ENCODE measurements at regions not wholly inside any gene's neighbourhood (a gene's known extent, or its start where the extent isn't known, plus 50 kb on each side); places are given as distances from the start of the nearest gene placed in this dataset.

DNA sequence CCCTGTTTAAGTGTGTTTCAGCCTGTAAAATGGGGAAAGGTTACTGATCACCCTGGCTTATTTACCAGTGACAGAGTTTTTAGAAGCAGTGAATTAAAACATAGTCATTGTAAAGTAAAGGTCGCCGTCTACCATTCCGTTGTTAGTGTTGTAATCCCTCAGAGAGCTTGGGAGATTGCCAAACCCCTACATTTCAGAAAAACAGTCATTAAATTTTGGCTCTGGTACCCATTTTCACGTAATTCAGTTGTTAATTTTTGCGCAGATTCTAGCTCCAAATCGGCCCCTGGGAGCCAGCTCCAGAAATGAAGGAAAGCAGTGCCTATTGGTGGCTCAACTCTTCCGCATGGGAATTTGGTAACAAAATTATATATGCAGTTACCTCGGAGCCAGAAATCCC lies 127.7 kb upstream of the AJAP1 start:
- TF ChIP-seq, protein P1, sequence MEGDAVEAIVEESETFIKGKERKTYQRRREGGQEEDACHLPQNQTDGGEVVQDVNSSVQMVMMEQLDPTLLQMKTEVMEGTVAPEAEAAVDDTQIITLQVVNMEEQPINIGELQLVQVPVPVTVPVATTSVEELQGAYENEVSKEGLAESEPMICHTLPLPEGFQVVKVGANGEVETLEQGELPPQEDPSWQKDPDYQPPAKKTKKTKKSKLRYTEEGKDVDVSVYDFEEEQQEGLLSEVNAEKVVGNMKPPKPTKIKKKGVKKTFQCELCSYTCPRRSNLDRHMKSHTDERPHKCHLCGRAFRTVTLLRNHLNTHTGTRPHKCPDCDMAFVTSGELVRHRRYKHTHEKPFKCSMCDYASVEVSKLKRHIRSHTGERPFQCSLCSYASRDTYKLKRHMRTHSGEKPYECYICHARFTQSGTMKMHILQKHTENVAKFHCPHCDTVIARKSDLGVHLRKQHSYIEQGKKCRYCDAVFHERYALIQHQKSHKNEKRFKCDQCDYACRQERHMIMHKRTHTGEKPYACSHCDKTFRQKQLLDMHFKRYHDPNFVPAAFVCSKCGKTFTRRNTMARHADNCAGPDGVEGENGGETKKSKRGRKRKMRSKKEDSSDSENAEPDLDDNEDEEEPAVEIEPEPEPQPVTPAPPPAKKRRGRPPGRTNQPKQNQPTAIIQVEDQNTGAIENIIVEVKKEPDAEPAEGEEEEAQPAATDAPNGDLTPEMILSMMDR (conservative IDR thresholded peaks at IDR 0.05; ENCODE audit: low read depth, low read length), result no peak
- no peak overlapping the region for H3K4me3 ChIP-seq (ENCODE audit: low read length)

GRCh38 chr1:4527819-4528218 lies 126.6 kb upstream of the AJAP1 start:
- DNase-seq (ENCODE audit: low read depth), result no peak
- H3K4me3 ChIP-seq (ENCODE audit: low read length), result no peak overlapping the region
- TF ChIP-seq, protein P1 (conservative IDR thresholded peaks at IDR 0.05; ENCODE audit: low read depth, low read length), result no peak

More for the DNA sequence above, 127.7 kb upstream of the AJAP1 start:
- no peak for DNase-seq (ENCODE audit: low read depth)

DNA sequence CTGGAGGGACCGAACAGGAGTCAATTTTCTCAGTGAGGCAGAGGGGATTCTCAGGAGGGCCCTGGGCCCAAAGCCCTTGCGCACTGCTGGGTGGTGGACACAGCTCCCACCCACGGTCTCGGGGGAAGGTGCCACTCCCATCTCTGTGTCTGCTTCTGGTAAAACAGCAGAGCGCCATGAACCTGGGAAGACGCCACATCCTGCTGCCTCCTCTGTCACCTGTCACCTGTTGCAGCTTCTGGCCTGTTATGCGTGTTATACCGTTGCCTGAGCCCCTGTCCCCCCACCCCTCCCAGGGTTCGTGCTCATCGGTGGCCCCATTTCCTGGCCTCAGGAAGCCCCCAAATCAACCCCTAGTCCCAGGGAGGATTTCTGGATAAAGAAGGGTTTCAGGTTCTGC lies 125.8 kb upstream of the AJAP1 start:
- TF ChIP-seq, protein P1 (conservative IDR thresholded peaks at IDR 0.05; ENCODE audit: low read depth, low read length), result no peak
- H3K4me3 ChIP-seq (ENCODE audit: low read length), result no peak overlapping the region

GRCh38 chr1:4529446-4530165 lies 124.8 kb upstream of the AJAP1 start:
- no peak overlapping the region for H3K4me3 ChIP-seq (ENCODE audit: low read length)
- DNase-seq (ENCODE audit: low read depth), result no peak
- TF ChIP-seq, protein P1 (conservative IDR thresholded peaks at IDR 0.05; ENCODE audit: low read depth, low read length), result no peak

More for the DNA sequence above, 125.8 kb upstream of the AJAP1 start:
- no peak for DNase-seq (ENCODE audit: low read depth)

DNA sequence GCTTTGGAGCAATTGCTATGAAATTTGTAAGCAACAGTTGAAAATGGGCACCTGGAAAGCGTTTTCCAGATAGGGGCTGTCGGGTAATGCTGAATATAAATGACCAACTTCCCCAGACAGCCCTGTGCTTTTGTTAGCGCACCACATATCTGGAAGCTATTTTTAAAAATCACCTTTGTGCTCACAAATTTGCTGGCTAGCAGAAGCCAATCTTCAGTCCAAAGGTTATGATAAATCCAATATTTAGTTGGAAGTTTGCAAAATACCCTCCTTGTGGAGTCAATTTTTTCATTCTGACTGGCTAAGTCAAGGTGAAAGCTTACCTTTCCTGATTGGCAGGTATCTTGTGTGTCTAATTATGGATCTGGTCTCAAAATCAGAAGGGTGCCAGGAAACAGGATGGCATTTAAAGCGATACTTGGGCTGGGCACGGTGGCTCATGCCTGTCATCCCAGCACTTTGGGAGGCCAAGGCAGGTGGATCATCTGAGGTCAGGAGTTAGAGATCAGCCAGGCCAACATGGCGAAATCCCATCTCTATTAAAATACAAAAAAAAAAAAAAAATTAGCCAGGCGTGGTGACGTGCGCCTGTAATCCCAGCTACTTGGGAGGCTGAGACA lies 124.1 kb upstream of the AJAP1 start:
- no peak for DNase-seq (ENCODE audit: low read depth)
- H3K4me3 ChIP-seq (ENCODE audit: low read length), result no peak overlapping the region
- TF ChIP-seq, protein P1 (conservative IDR thresholded peaks at IDR 0.05; ENCODE audit: low read depth, low read length), result no peak

DNA sequence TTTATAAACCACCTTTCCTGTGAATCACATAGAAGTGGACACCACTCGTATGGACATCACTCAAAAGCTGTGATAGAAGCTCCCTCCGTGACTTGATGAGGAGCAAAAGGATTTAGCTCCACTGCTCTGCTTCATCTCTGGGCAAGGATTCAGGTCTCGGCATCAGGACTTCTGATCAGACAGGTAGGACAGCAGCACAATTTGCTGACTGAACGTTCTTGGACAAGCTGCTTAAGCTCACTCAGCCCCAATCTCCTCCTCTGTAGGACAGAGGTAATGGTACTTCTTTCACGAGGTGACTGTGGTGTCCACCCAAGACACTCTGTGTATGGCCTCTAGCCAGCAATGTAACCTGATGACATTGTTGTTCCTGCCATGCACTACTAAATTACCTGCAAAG lies 122.6 kb upstream of the AJAP1 start:
- DNase-seq (ENCODE audit: low read depth), result no peak
- H3K4me3 ChIP-seq (ENCODE audit: low read length), result no peak overlapping the region
- TF ChIP-seq, protein P1 (conservative IDR thresholded peaks at IDR 0.05; ENCODE audit: low read depth, low read length), result no peak

DNA sequence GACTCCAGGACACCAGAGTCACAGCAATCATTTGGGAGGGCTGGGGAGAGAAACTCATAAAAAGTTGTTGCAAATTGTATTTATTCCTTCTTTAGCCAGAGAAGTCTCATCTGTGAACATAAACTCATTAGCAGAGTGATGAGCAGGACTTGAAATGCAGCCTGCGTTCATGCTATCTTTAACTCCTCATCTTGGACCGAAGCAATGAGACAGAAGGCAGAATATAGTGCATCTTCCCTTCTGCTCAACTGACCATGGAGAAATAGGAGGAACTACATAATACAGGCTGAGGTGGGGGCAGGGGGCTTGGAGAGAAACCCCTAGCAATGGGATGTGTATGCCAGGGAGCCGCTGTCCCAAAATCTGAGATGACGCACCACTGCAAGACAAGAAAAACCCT lies 121.8 kb upstream of the AJAP1 start:
- no peak for DNase-seq (ENCODE audit: low read depth)
- TF ChIP-seq, protein P1 (conservative IDR thresholded peaks at IDR 0.05; ENCODE audit: low read depth, low read length), result no peak
- no peak overlapping the region for H3K4me3 ChIP-seq (ENCODE audit: low read length)
